NCI-H1105 treated with DMSO at 0.1 percent for 48 hours (cell line): ENCODE measurements at regions not wholly inside any gene's neighbourhood (a gene's known extent, or its start where the extent isn't known, plus 50 kb on each side); places are given as distances from the start of the nearest gene placed in this dataset.

ENCODE experiments used
- DNase-seq: peaks from one replicate; lab custom pipeline; 2025; lab: John Stamatoyannopoulos, UW

GRCh38 chr2:181341855-181342600 is 115.2 kb upstream of the ITGA4 start:
- DNase-seq, result no peak

- no peak for DNase-seq
Measured at GRCh38 chr2:181348107-181348837, 108.9 kb upstream of the ITGA4 start.

DNA sequence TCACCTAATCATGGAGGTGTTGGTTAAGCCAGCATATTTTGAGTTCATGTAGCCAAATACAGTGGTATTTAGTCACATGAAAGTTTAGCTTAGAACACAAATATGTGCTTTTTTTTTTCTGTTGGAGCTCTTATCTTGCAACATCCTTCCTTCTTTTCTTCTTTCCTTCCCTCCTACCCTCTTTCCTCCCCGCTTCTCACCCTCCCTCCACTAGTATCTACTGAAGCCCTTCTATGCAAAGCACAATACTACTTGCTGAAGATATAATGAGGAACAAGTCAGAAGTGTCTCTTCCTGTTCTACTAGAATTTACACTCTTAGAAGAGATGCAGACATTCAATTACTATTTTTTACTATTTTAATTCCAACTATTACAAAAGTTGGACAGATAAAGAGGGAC is 105.0 kb upstream of the ITGA4 start:
- no peak for DNase-seq

DNA sequence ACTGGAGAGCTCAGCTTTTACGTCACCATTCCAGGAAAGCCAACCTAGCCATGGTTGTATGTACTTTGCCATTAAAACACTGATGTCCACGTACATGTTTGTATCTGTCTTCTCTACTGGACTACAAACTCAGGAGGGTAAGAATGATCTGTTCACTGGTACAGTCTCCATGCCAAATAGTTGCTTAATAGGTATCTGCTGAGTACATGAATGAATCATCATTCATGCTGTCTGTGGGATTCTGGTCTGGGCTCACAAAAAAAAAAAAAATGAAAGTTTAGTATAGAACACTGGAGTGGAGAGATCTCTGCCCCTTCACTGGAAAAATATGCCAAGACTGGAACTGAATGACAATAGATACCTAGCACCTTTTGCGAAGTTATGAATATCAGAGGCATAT is 102.6 kb upstream of the ITGA4 start:
- DNase-seq, result no peak

DNA sequence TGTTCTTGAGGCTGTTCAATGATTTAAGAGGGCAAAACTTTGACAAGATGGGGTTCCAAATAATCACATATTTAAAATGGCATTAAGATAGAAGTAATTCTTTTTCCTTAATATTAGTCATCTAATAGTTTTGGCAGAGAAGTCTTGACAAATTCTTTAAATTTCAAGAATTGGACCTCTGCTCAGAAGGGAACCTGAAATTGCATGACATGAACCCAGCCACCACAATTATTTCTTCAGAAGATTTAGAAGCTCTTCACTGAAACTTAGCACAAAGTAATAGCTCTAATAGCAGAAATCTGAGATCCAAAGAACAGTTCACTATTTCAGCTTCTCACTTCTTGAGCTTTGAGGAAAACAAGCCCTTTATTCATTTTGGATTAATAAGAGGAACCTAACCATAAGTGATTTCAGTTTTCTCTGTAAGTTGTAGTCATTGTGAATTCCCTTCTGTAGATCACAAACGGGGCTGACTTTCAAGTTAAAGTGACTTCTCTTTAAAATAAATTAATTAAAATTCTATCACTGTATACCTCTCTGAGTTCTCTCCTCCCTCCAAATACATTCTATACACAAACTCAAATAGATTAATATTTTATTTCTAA is 100.6 kb upstream of the ITGA4 start:
- no peak for DNase-seq

GRCh38 chr2:181357979-181358378 is 99.2 kb upstream of the ITGA4 start:
- no peak for DNase-seq

GRCh38 chr2:181362561-181362960 is 94.6 kb upstream of the ITGA4 start:
- no peak for DNase-seq

GRCh38 chr2:181363164-181363563 is 94.0 kb upstream of the ITGA4 start:
- DNase-seq, result no peak

DNA sequence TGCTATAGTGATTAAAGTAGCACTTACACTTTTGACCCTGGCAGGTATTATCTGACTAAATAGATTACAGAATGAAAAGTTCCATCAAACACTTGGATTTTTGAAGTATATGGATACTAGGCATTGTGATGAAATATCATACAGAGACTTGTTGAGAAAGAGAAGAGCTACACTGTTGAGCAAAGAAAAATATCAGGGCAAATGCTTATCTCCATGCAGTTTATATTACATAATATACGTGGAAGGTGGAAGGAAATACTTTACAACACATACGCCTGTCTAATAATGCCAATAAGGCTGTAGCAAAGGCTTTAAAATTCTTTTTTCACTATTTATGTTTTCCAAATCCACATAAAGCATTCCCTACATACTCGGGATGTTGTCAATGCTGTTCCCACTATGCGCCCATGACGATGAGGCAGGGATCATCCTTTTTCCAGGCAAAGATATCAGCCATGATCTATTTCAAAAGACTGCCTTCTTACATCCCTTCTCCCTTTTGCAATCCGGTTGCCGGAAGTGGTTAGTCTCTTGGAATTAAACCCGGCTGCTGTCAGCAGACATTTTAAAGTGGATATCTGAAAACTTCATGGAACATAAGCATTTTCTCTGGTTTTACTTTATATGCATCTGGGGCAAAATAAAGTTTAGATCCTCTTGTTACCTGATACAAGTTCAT is 92.6 kb upstream of the ITGA4 start:
- DNase-seq, result no peak

DNA sequence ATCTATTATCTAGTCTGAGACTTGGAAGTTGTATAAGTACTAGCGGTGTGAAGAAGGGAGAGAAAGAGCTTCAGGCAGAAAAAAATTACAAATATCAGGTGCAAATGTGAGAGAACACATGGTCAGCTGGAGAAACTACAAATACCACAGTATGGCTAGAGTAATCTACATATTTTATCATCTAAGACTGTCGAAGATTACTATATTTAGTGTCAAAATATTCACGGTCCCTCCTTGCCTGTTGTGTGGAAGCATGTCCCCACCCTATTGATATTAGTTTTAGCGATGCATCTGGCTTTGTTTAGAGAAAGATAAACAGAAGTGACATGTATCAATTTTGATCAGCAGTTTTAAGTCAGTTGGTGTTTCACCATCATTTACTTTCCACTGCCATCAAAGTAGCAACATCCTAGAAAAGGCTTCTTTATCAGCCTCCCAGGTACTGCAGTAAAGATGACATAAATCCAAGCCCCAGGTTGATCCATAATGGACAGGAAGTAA is 90.5 kb upstream of the ITGA4 start:
- DNase-seq, result no peak

DNA sequence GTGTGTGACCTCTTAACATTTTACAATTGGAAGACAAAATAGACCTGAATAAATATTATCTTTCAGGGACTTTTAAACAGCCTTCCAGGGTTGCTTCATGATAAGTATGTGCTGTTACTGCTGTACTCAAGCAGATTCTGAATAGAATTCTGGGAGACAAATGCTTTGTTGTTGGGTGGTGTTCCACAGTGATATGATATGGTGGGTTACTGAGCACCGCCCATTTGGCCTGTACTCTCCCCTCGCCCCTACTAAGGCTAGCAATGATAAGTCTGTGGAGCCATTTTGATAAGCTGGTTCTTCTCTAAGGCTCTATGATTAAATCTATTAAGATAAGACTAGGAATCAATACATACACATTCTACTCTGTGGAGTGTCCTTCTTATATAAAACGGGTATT is 89.8 kb upstream of the ITGA4 start:
- no peak for DNase-seq

DNA sequence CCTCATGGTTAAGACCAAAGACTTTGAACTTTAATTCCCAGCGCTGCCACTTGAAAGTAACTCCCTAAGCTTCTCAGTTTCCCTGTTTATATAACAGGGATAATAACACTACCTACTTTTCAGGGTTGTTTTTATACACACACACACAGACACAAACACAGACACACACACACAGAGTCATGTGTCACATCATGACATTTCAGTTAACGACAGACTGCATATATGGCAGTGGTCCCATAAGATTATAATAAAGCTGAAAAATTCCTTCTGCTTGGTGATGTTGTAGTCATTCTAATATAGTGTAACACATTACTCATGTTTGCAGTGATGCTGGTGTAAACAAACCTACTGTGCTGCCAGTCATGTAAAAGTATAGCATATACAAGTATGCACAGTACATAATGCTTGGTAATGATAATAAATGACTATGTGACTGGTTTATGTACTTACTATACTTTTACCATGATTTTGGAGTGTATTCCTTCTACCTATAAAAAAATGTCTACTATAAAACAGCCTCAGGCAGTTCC is 89.2 kb upstream of the ITGA4 start:
- no peak for DNase-seq

- no peak for DNase-seq
Measured at GRCh38 chr2:181370126-181370525, 87.1 kb upstream of the ITGA4 start.

GRCh38 chr2:181371195-181371594 is 86.0 kb upstream of the ITGA4 start:
- no peak for DNase-seq

- DNase-seq, result no peak
Measured at GRCh38 chr2:181371782-181372645, 85.2 kb upstream of the ITGA4 start.

DNA sequence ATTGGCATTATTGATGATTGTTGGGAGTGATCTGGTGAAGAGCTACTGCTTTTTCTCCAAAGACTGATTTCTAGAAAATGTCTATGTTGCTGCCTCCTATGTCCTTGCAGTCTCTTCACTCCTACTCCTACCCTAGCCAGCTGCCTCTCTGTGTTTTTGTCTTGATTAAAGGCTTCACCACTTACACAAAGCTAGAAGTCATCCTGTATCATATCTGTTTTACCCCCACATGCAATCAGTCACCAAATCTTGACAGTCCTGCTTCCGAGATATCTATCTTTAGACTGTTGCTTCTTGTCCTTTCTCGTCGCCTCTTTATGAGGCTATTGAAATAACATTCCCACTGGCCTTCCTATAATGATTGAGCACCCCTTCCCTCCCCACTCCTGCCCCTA is 84.5 kb upstream of the ITGA4 start:
- no peak for DNase-seq

GRCh38 chr2:181374781-181375675 is 82.2 kb upstream of the ITGA4 start:
- no peak for DNase-seq

DNA sequence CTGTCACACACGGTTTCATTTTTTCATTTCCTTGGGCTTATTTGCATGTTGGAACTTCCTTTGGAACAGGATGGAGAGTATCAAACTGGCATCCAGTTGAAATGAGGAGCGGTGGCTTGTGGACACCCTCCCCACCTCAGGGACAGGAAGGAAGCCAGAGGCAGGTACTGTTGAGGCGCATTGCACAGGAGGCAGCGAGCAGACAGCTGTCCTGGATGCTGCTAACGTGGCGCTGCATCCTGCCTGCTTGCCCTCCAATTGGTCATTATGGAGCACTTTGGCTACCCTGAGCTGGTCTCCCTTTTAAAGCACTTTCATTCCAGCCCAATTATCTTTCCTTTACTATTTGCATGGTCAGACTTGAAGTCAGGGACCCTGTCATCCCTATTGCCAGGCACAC is 80.7 kb upstream of the ITGA4 start:
- DNase-seq, result no peak

GRCh38 chr2:181376999-181377398 is 80.2 kb upstream of the ITGA4 start:
- DNase-seq, result no peak

DNA sequence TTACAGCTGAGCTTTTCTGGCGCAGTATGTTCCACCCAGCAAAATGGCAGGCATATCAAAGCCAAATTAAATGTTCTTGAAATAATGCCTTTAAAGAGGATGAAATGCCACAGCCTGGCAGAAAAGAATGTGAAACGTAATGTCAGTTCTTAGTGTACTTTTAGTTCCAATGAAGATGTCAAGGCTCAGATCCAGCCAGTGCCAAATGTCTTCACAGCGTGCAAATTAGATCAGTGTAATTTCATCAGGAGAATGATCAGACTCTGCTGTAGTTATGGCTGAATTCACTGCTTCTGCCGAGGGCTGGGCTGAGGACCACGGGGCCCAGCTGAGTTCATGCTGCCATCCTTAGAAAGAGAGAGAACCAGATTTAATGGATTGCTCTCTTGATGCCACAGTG is 78.7 kb upstream of the ITGA4 start:
- no peak for DNase-seq
